ENCODE measurements at regions not wholly inside any gene's neighbourhood (a gene's known extent, or its start where the extent isn't known, plus 50 kb on each side); places are given as distances from the start of the nearest gene placed in this dataset.

GRCh38 chr14:39626589-39627576 lies 194.7 kb upstream of the FBXO33 start:
- TF ChIP-seq CTCF (IDR thresholded peaks at IDR 0.05) = no peak
- TF ChIP-seq ZFX (IDR thresholded peaks at IDR 0.05; ENCODE audit: borderline replicate concordance) = no peak

Measured in 22Rv1 (cell line).